Spinal cord (tissue), 9 donors: ENCODE measurements at regions not wholly inside any gene's neighbourhood (a gene's known extent, or its start where the extent isn't known, plus 50 kb on each side); places are given as distances from the start of the nearest gene placed in this dataset.

Experiments
- DNase-seq, 6 donors: peaks; one replicate each; pipeline versions ENCODE4 v3.0.0 to v3.0.0-alpha.2; 2013 to 2015; ENCODE audit warnings: low spot score in 6 of 6, low read depth in 4 of 6
- H3K27ac ChIP-seq: one replicate; pipeline ENCODE4 v1.5.1; 2013; ENCODE audit warnings: low read depth, low read length, control low read depth
- H3K27me3 ChIP-seq: one replicate; pipeline ENCODE4 v1.6.1; 2013; ENCODE audit warnings: low read length; ENCODE audit not compliant: control insufficient read depth, insufficient read depth
- H3K36me3 ChIP-seq: one replicate; pipeline ENCODE4 v1.6.1; 2013; ENCODE audit warnings: low read length; ENCODE audit not compliant: control insufficient read depth, insufficient read depth
- H3K4me1 ChIP-seq: one replicate; pipeline ENCODE4 v1.6.1; 2013; ENCODE audit warnings: low read length; ENCODE audit not compliant: control insufficient read depth, insufficient read depth
- H3K4me3 ChIP-seq: one replicate; pipeline ENCODE4 v1.5.1; 2013; ENCODE audit warnings: low read depth, low read length, control low read depth
- H3K9me3 ChIP-seq: one replicate; pipeline ENCODE4 v1.6.1; 2013; ENCODE audit warnings: low read length; ENCODE audit not compliant: control insufficient read depth, insufficient read depth
- WGBS: methylation state at CpG from one replicate; pipeline ENCODE4 v1.1.5; 2013; ENCODE audit warnings: missing lambda C conversion rate; ENCODE audit not compliant: insufficient coverage; 5-methylcytosine and 5-hydroxymethylcytosine counted together
- donor health status: healthy.

DNA sequence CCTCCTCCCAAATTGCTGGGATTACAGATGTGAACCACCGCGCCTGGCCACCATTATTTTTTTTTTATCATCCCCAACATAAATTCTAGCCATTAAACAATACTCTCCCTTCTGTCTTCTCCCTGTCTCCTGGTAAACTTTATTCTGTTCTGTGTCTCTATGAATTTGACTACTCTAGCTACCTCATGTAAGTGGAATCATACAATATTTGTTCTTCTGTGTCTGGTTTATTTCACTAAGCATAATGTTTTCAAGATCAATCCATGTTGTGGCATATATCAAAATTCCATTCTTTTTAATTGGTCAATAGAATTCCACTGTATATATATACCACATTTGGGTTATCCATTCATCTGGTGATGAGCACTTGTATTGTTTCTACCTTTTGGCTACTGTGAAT, 71.6 kb downstream of the MCFD2 start:
- H3K27me3 ChIP-seq, result no peaks in the 10 kb centered on the region
- no peak for DNase-seq
- peaks cover 34% of the 10 kb centered on the region for H3K4me1 ChIP-seq
- H3K4me3 ChIP-seq, result no peak overlapping the region
- no peak overlapping the region for H3K27ac ChIP-seq
- peaks cover 3% of the 10 kb centered on the region for H3K36me3 ChIP-seq
- H3K9me3 ChIP-seq, result no peaks in the 10 kb centered on the region
- WGBS, result 100% methylated on average over 2 of the region's 2 CpGs

DNA sequence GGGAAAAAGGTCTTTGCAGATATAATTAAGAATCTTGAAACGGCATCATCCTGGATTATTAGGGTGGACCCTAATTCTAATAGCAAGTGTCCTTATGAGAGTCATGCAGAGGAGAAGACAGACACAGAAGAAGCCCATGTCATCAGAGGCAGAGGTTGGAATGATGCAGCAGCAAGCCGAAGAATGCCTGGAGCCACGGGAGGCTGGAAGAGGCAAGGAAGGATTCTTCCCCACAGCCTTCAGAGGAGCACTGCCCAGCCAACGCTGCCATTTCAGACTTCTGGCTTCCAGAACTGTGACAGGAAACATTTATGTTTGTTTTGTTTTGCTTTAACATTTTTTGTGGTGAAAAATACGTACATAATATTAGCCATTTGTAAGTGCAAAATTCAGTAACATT, 72.3 kb downstream of the MCFD2 start:
- WGBS, result 80% methylated on average over 2 of the region's 5 CpGs
- Histone ChIP-seq H3K36me3 (peaks cover 3% of the 10 kb centered on the region), H3K27ac (no peak overlapping the region), H3K4me3 (no peak overlapping the region), H3K27me3 (no peaks in the 10 kb centered on the region), H3K9me3 (no peaks in the 10 kb centered on the region), H3K4me1 (peaks cover 27% of the 10 kb centered on the region)
- no peak for DNase-seq

DNA sequence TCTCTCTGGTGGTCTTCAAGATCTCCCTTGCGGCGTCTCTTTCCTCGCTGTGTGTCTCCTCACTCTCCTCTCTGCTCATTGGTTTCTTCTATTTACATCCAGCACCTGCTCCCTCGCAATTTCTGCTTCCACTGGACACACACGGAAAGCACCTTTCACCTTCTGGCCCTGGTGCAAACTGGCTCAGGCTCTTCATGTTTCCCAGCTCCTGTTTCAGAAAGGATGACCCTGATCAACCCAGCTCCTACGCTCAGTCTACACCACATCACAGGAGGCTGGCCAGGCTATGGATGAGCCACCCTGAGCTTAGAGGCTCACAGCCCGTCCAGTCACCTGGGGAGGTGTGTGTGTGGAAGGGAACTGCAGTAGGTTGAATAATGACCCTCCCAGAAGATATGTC, 72.7 kb downstream of the MCFD2 start:
- H3K4me1 ChIP-seq, result peaks cover 24% of the 10 kb centered on the region
- no peak for DNase-seq
- no peaks in the 10 kb centered on the region for H3K27me3 ChIP-seq
- H3K4me3 ChIP-seq, result no peak overlapping the region
- no peak overlapping the region for H3K27ac ChIP-seq
- WGBS, result 91% methylated on average over 5 of the region's 7 CpGs
- H3K36me3 ChIP-seq, result peaks cover 3% of the 10 kb centered on the region
- H3K9me3 ChIP-seq, result no peaks in the 10 kb centered on the region

DNA sequence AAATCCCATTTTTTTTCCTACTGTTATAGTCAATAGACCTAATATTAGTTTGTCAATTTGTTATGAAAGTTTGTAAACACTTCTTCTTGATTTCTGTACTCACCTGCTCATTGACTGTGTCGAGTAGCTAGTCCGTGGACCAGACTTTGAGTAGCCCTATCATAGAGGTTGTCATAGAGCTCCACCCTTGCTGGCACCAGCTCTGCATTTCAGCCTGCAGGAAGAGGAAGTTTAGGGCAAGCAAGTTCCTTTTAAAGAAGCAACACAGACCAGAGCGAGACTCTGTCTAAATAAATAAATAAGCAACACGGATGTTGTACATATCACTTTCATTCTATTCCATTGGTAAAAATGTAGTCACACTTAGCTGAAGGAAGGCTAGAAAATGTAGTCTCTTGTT, 74.0 kb downstream of the MCFD2 start:
- Histone ChIP-seq H3K4me1 (peaks cover 11% of the 10 kb centered on the region), H3K27ac (no peak overlapping the region), H3K9me3 (no peaks in the 10 kb centered on the region), H3K36me3 (no peaks in the 10 kb centered on the region), H3K27me3 (no peaks in the 10 kb centered on the region), H3K4me3 (no peak overlapping the region)
- 92% methylated on average over 2 of the region's 4 CpGs for WGBS
- no peak for DNase-seq

DNA sequence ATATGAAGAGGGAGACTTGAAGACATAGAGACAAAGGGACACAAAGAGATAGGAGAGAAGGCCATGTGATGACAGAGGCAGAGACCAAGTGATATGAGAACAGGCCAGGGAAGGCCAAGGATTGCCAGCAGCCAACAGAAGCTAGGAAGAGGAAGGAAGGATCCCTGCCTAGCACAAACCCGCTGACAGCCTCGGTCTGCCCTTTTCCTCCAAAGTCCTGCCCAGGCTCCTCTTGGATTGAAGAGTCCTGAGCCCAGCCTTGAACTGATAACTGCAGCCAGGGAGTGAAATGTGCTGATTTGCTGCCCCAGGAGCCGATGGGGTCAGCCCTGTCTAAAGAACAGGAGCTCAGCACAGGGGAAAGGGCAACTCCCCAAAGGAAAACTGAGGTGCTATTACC, 76.6 kb downstream of the MCFD2 start:
- Histone ChIP-seq H3K4me1 (peaks cover 5% of the 10 kb centered on the region), H3K4me3 (no peak overlapping the region)
- DNase-seq, result no peak

DNA sequence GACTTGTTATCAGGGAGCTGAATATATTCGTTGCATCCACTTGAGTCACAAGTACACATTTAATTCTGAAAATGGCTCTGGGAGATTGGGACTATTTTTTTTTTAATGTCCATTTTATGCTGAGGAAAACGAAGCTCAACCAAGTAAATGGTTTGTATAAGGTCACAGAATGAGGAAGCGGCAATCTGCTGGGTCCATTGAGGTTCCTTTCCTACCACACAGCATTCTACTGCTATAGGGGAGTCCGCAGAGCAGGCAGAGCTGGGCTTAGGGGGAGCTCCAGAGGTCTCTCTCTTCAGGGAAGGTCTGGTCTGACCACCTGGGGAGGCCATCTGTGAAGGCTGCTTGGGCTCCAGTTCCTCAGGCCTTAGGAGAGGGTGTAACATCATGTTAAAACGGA, 77.9 kb downstream of the MCFD2 start:
- Histone ChIP-seq H3K27me3 (no peaks in the 10 kb centered on the region), H3K36me3 (no peaks in the 10 kb centered on the region), H3K9me3 (no peaks in the 10 kb centered on the region), H3K4me1 (peaks cover 5% of the 10 kb centered on the region), H3K4me3 (no peak overlapping the region), H3K27ac (no peak overlapping the region)
- DNase-seq, result no peak
- 100% methylated on average over 2 of the region's 5 CpGs for WGBS

More for the DNA sequence above, 76.6 kb downstream of the MCFD2 start:
- H3K36me3 ChIP-seq, result no peaks in the 10 kb centered on the region
- no peaks in the 10 kb centered on the region for H3K9me3 ChIP-seq
- 55% methylated on average over 3 of the region's 3 CpGs for WGBS
- no peaks in the 10 kb centered on the region for H3K27me3 ChIP-seq
- no peak overlapping the region for H3K27ac ChIP-seq

DNA sequence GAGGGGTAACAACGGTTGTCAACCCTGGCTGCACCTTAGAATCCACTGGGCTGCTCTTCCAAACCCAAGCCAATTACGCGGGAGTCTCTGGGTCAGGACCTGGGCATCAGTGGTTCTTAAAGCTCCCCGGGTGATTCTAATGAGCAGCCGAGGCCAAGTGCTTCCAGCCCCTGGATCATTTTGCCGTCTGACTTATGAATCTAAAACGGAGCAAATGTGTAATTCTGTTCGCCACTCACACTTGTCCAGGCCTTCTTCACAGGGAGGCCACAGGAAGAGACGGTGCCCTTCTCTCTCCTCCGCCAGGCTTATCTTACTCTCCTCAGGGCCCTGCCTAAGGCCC, 78.5 kb downstream of the MCFD2 start:
- H3K36me3 ChIP-seq, result no peaks in the 10 kb centered on the region
- peaks cover 5% of the 10 kb centered on the region for H3K4me1 ChIP-seq
- no peak overlapping the region for H3K4me3 ChIP-seq
- no peaks in the 10 kb centered on the region for H3K9me3 ChIP-seq
- no peak overlapping the region for H3K27ac ChIP-seq
- DNase-seq, result no peak
- WGBS, result 92% methylated on average over 10 of the region's 10 CpGs
- no peaks in the 10 kb centered on the region for H3K27me3 ChIP-seq

DNA sequence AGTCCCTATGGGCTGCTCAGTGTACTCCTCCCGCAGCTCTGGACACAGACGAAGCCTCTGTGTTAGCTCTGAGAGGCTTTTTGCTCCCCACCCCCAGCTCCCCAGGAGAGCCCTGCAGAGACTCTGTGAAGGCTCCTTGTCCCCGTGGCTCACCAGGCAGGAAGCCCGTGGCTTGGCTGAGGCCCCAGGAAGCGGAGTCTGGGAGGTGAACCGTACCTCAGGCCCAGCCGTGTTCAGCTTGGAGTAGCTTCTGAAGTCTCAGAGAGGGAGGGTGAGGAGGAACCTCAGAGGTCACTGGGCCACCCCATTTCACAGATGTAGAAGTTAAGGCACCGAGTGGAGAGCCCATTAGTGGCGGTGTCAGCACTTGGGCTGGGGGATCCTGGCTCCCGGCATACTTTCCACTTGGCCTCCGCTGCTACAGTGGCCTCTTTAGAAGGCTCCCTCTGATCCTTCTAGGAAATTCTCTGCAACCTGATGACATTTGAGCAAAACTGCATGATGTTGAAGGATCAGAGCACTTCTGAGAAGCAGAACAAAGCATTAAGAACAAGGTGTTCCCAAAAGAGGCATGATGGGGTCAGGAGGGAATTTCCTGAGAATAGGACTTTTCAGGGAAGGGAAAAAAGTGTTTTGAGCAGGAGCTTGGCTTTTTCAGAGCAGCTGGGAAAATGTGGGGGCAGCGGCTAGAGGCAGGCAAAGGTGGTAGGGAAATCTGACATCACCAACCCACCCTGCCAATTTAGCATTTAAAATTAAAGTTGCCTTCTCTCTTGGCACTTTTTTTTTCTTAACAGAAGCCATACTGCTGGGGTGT, 79.1 kb downstream of the MCFD2 start:
- Histone ChIP-seq H3K4me3 (no peak overlapping the region), H3K9me3 (no peaks in the 10 kb centered on the region), H3K4me1 (peaks cover 5% of the 10 kb centered on the region), H3K27ac (no peak overlapping the region), H3K36me3 (no peaks in the 10 kb centered on the region), H3K27me3 (no peaks in the 10 kb centered on the region)
- no peak for DNase-seq
- 82% methylated on average over 10 of the region's 12 CpGs for WGBS

DNA sequence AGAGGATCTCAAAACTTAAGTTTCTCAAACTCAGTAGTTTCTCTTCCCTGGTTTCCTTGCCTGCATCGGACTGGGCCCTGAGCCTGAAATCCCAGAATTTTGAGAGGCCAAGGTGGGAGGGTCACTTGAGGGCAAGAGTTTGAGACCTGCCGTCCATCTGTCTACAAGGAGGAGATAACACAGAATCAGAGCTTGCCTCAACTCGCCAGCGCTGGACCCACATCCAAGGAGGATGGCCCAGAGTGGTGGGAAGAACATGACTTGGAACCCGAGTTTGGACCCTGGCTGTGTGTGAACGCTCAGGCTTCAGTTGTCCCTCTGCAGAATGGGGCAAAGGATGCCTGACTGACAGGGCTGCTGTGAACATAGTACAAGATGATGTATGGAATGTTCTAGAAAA, 80.1 kb downstream of the MCFD2 start:
- Histone ChIP-seq H3K27me3 (no peaks in the 10 kb centered on the region), H3K4me3 (no peak overlapping the region), H3K4me1 (peaks cover 5% of the 10 kb centered on the region), H3K27ac (no peak overlapping the region), H3K9me3 (no peaks in the 10 kb centered on the region), H3K36me3 (no peaks in the 10 kb centered on the region)
- no peak for DNase-seq
- WGBS, result 96% methylated on average over 6 of the region's 6 CpGs

DNA sequence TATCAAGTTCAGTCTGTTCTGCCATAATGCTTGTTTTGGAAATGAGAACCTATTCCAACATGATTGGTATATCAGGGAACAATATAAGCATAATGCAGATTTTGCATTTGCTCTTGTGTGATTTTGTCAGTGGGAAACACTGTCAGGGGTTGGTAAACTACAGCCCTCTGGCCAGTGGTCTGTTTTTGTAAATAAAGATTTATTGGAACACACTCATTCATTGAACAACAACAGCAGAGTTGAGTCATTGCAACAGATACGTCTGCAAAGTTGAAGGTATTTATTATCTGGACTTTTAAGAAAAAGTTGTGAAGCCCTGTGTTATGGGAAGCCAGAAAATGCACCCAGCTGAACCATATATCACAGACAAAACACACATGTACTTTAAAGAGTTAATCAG, 83.1 kb downstream of the MCFD2 start:
- no CpG with 5 or more reads among the region's 1 CpG for WGBS
- Histone ChIP-seq H3K4me3 (no peak overlapping the region), H3K9me3 (no peaks in the 10 kb centered on the region), H3K4me1 (peaks cover 5% of the 10 kb centered on the region), H3K27me3 (no peaks in the 10 kb centered on the region), H3K36me3 (no peaks in the 10 kb centered on the region), H3K27ac (no peak overlapping the region)
- no peak for DNase-seq
